Jurkat, Clone E6-1 (cell line): ENCODE measurements at regions not wholly inside any gene's neighbourhood (a gene's known extent, or its start where the extent isn't known, plus 50 kb on each side); places are given as distances from the start of the nearest gene placed in this dataset.
"Not testable (repeated sequence)": the region's sequence is repeated elsewhere in the genome, so short reads cannot be mapped to it uniquely, and the experiment has no call there.

Source experiments
- DNase-seq: peaks from one replicate; pipeline ENCODE4 v3.0.0-alpha.2; 2011; ENCODE audit warnings: low read depth, low spot score
- H3K4me3 ChIP-seq: 2 replicates; pipeline ENCODE4 v1.5.1; 2011; ENCODE audit warnings: mild to moderate bottlenecking, low read length, control low read depth, moderate library complexity

GRCh38 chr2:126989064-126989463, 90.4 kb downstream of the TEX51 start:
- not testable (repeated sequence) for H3K4me3 ChIP-seq, DNase-seq

GRCh38 chr2:126990200-126990599, 91.5 kb downstream of the TEX51 start:
- DNase-seq = no peak
- no peak overlapping the region for H3K4me3 ChIP-seq

GRCh38 chr2:126990605-126991532, 92.2 kb downstream of the TEX51 start:
- DNase-seq = no peak
- no peak overlapping the region for H3K4me3 ChIP-seq

GRCh38 chr2:126994340-126994777, 95.7 kb downstream of the TEX51 start:
- no peak for DNase-seq
- H3K4me3 ChIP-seq = no peak overlapping the region

GRCh38 chr2:126995621-126996377, 97.1 kb downstream of the TEX51 start:
- no peak overlapping the region for H3K4me3 ChIP-seq
- no peak for DNase-seq

GRCh38 chr2:126996378-126996699, 97.6 kb downstream of the TEX51 start:
- no peak for DNase-seq
- no peak overlapping the region for H3K4me3 ChIP-seq
